Mesendoderm (in vitro differentiated cells): ENCODE measurements at regions not wholly inside any gene's neighbourhood (a gene's known extent, or its start where the extent isn't known, plus 50 kb on each side); places are given as distances from the start of the nearest gene placed in this dataset.

ENCODE experiments used
- DNase-seq: peaks from one replicate; pipeline ENCODE4 v3.0.0; 2013
- H2AK5ac ChIP-seq: 2 replicates; pipeline ENCODE4 v1.6.1; 2013; ENCODE audit warnings: low read length, inconsistent platforms
- H2BK120ac ChIP-seq: 2 replicates; pipeline ENCODE4 v1.6.1; 2013; ENCODE audit warnings: low read depth, mild to moderate bottlenecking, low read length, moderate library complexity, mixed read lengths
- H2BK15ac ChIP-seq: replicated peaks from 2 replicates; pipeline ENCODE4 v1.6.1; 2013; ENCODE audit warnings: low read depth, mild to moderate bottlenecking, moderate library complexity
- H2BK5ac ChIP-seq: 2 replicates; pipeline ENCODE4 v1.6.1; 2013; ENCODE audit warnings: low read length, inconsistent platforms
- H3K18ac ChIP-seq: 2 replicates; pipeline ENCODE4 v1.6.1; 2013; ENCODE audit warnings: mild to moderate bottlenecking, low read length, mixed read lengths
- H3K23ac ChIP-seq: one replicate; pipeline ENCODE4 v1.6.1; 2013; ENCODE audit warnings: low read length
- H3K27ac ChIP-seq: 2 replicates; pipeline ENCODE4 v1.5.1; 2013; ENCODE audit warnings: low read depth, mild to moderate bottlenecking, inconsistent platforms, low read length, moderate library complexity
- H3K27me3 ChIP-seq: 2 replicates; pipeline ENCODE4 v1.6.1; 2013; ENCODE audit warnings: low read length, control low read depth, mild to moderate bottlenecking, inconsistent platforms; ENCODE audit not compliant: insufficient read depth, poor library complexity
- H3K36me3 ChIP-seq: 2 replicates; pipeline ENCODE4 v1.6.1; 2013; ENCODE audit warnings: low read length, inconsistent platforms; ENCODE audit not compliant: control insufficient read depth, insufficient read depth
- H3K4ac ChIP-seq: one replicate; pipeline ENCODE4 v1.6.1; 2013; ENCODE audit warnings: low read depth, mild to moderate bottlenecking, low read length, moderate library complexity
- H3K4me1 ChIP-seq: 2 replicates; pipeline ENCODE4 v1.6.1; 2013; ENCODE audit warnings: low read depth, low read length, inconsistent platforms; ENCODE audit not compliant: control insufficient read depth
- H3K4me2 ChIP-seq: 2 replicates; pipeline ENCODE4 v1.6.1; 2013; ENCODE audit warnings: low read length
- H3K4me3 ChIP-seq: 2 replicates; pipeline ENCODE4 v1.5.1; 2013; ENCODE audit warnings: mild to moderate bottlenecking, low read length
- H3K56ac ChIP-seq: one replicate; pipeline ENCODE4 v1.6.1; 2013; ENCODE audit warnings: low read length
- H3K79me1 ChIP-seq: 2 replicates; pipeline ENCODE4 v1.6.1; 2013; ENCODE audit warnings: low read length, inconsistent platforms
- H3K79me2 ChIP-seq: 2 replicates; pipeline ENCODE4 v1.6.1; 2013; ENCODE audit warnings: mild to moderate bottlenecking, low read length; ENCODE audit not compliant: control insufficient read depth, insufficient read depth
- H3K9ac ChIP-seq: 2 replicates; pipeline ENCODE4 v1.6.1; 2013; ENCODE audit warnings: low read length, inconsistent platforms
- H4K5ac ChIP-seq: one replicate; pipeline ENCODE4 v1.6.1; 2013; ENCODE audit warnings: low read length
- H4K8ac ChIP-seq: one replicate; pipeline ENCODE4 v1.6.1; 2013; ENCODE audit warnings: low read depth, mild to moderate bottlenecking, control low read depth, low read length, moderate library complexity
- WGBS: extraction: QIAGEN DNeasy Blood & Tissue Kit; methylation state at CpG from one replicate; pipeline ENCODE4 v1.1.7; 2013; ENCODE audit warnings: low lambda C conversion rate, missing lambda C conversion rate; ENCODE audit not compliant: insufficient coverage; ENCODE audit errors: extremely low coverage; 5-methylcytosine and 5-hydroxymethylcytosine counted together

GRCh38 chr1:60423146-60423780 lies 349.7 kb upstream of the C1orf87 start:
- no peak overlapping the region for H3K56ac ChIP-seq
- H2BK15ac ChIP-seq, result no peak overlapping the region
- H3K27me3 ChIP-seq, result no peaks in the 10 kb centered on the region
- no peak overlapping the region for H2BK5ac ChIP-seq
- H3K79me1 ChIP-seq, result no peaks in the 10 kb centered on the region
- H2AK5ac ChIP-seq, result no peak overlapping the region
- H3K36me3 ChIP-seq, result no peaks in the 10 kb centered on the region
- no CpG with 5 or more reads among the region's 5 CpGs for WGBS
- H2BK120ac ChIP-seq, result no peak overlapping the region
- H3K9ac ChIP-seq, result no peak overlapping the region
- H4K5ac ChIP-seq, result no peak overlapping the region
- no peak overlapping the region for H3K4me3 ChIP-seq
- H4K8ac ChIP-seq, result no peak overlapping the region
- no peak overlapping the region for H3K18ac ChIP-seq
- DNase-seq, result no peak
- H3K4me2 ChIP-seq, result no peak overlapping the region
- H3K27ac ChIP-seq, result no peak overlapping the region
- no peak overlapping the region for H3K4ac ChIP-seq
- H3K23ac ChIP-seq, result no peak overlapping the region
- no peaks in the 10 kb centered on the region for H3K4me1 ChIP-seq
- no peaks in the 10 kb centered on the region for H3K79me2 ChIP-seq

- H3K4me1 ChIP-seq, result no peaks in the 10 kb centered on the region
- H4K8ac ChIP-seq, result no peak overlapping the region
- no peaks in the 10 kb centered on the region for H3K79me1 ChIP-seq
- no peak overlapping the region for H3K18ac ChIP-seq
- no peak overlapping the region for H2AK5ac ChIP-seq
- no peaks in the 10 kb centered on the region for H3K36me3 ChIP-seq
- no peak overlapping the region for H3K27ac ChIP-seq
- H3K4ac ChIP-seq, result no peak overlapping the region
- no peak overlapping the region for H3K23ac ChIP-seq
- H3K79me2 ChIP-seq, result no peaks in the 10 kb centered on the region
- no peak overlapping the region for H4K5ac ChIP-seq
- WGBS, result no CpG with 5 or more reads among the region's 4 CpGs
- H3K4me3 ChIP-seq, result no peak overlapping the region
- H2BK5ac ChIP-seq, result no peak overlapping the region
- H3K9ac ChIP-seq, result no peak overlapping the region
- DNase-seq, result no peak
- no peak overlapping the region for H3K4me2 ChIP-seq
- H3K27me3 ChIP-seq, result no peaks in the 10 kb centered on the region
- no peak overlapping the region for H2BK15ac ChIP-seq
- no peak overlapping the region for H2BK120ac ChIP-seq
- no peak overlapping the region for H3K56ac ChIP-seq
These were observed 348.4 kb upstream of the C1orf87 start for GRCh38 chr1:60421965-60422364.

GRCh38 chr1:60419023-60419422 lies 345.5 kb upstream of the C1orf87 start:
- Histone ChIP-seq H3K56ac (no peak overlapping the region), H3K18ac (no peak overlapping the region), H4K8ac (no peak overlapping the region), H3K4me3 (no peak overlapping the region), H3K4me1 (no peaks in the 10 kb centered on the region), H3K36me3 (no peaks in the 10 kb centered on the region), H2BK120ac (no peak overlapping the region), H2BK15ac (no peak overlapping the region), H4K5ac (no peak overlapping the region), H3K4me2 (no peak overlapping the region), H3K79me2 (no peaks in the 10 kb centered on the region), H2BK5ac (no peak overlapping the region), H3K9ac (no peak overlapping the region), H3K23ac (no peak overlapping the region), H2AK5ac (no peak overlapping the region), H3K79me1 (no peaks in the 10 kb centered on the region), H3K27ac (no peak overlapping the region), H3K27me3 (no peaks in the 10 kb centered on the region), H3K4ac (no peak overlapping the region)
- no peak for DNase-seq
- WGBS, result no CpG with 5 or more reads among the region's 1 CpG

- Histone ChIP-seq H3K4ac (no peak overlapping the region), H3K79me1 (no peaks in the 10 kb centered on the region), H3K18ac (no peak overlapping the region), H3K4me1 (no peaks in the 10 kb centered on the region), H3K27me3 (no peaks in the 10 kb centered on the region), H3K4me2 (no peak overlapping the region), H2BK15ac (no peak overlapping the region), H4K5ac (no peak overlapping the region), H3K36me3 (no peaks in the 10 kb centered on the region), H3K23ac (no peak overlapping the region), H4K8ac (no peak overlapping the region), H3K9ac (no peak overlapping the region), H2BK5ac (no peak overlapping the region), H2AK5ac (no peak overlapping the region), H3K56ac (no peak overlapping the region), H3K4me3 (no peak overlapping the region), H3K27ac (no peak overlapping the region), H2BK120ac (no peak overlapping the region), H3K79me2 (no peaks in the 10 kb centered on the region)
- no peak for DNase-seq
These were observed 342.1 kb upstream of the C1orf87 start for GRCh38 chr1:60415696-60416095.

- no CpG with 5 or more reads among the region's 1 CpG for WGBS
- Histone ChIP-seq H2AK5ac (no peak overlapping the region), H3K27ac (no peak overlapping the region), H3K56ac (no peak overlapping the region), H4K8ac (no peak overlapping the region), H3K27me3 (no peaks in the 10 kb centered on the region), H3K4me2 (no peak overlapping the region), H3K23ac (no peak overlapping the region), H3K79me2 (no peaks in the 10 kb centered on the region), H2BK120ac (no peak overlapping the region), H3K4ac (no peak overlapping the region), H3K79me1 (no peaks in the 10 kb centered on the region), H3K36me3 (no peaks in the 10 kb centered on the region), H4K5ac (no peak overlapping the region), H3K4me1 (no peaks in the 10 kb centered on the region), H2BK5ac (no peak overlapping the region), H3K9ac (no peak overlapping the region), H3K18ac (no peak overlapping the region), H2BK15ac (no peak overlapping the region), H3K4me3 (no peak overlapping the region)
- DNase-seq, result no peak
These were observed 339.5 kb upstream of the C1orf87 start for GRCh38 chr1:60413091-60413490.

- Histone ChIP-seq H3K56ac (no peak overlapping the region), H3K23ac (no peak overlapping the region), H2BK120ac (no peak overlapping the region), H4K5ac (no peak overlapping the region), H3K4me3 (no peak overlapping the region), H3K27ac (no peak overlapping the region), H2BK5ac (no peak overlapping the region), H3K18ac (no peak overlapping the region), H3K4ac (no peak overlapping the region), H3K4me2 (no peak overlapping the region), H3K79me1 (no peaks in the 10 kb centered on the region), H3K4me1 (no peaks in the 10 kb centered on the region), H3K27me3 (no peaks in the 10 kb centered on the region), H3K9ac (no peak overlapping the region), H4K8ac (no peak overlapping the region), H2AK5ac (no peak overlapping the region), H3K79me2 (no peaks in the 10 kb centered on the region), H2BK15ac (no peak overlapping the region), H3K36me3 (no peaks in the 10 kb centered on the region)
- WGBS, result no CpG with 5 or more reads among the region's 2 CpGs
- no peak for DNase-seq
These were observed 338.0 kb upstream of the C1orf87 start for GRCh38 chr1:60411591-60411990.
